ENCODE measurements at regions not wholly inside any gene's neighbourhood (a gene's known extent, or its start where the extent isn't known, plus 50 kb on each side); places are given as distances from the start of the nearest gene placed in this dataset.

GRCh38 chr6:166693880-166694279 lies 66.8 kb upstream of the RPS6KA2 start:
- TF ChIP-seq CTCF (IDR thresholded peaks at IDR 0.05) (no peak), POLR2AphosphoS5 (IDR thresholded peaks at IDR 0.05) (no peak), POLR2A (IDR thresholded peaks at IDR 0.05) (no peak), EP300 (IDR thresholded peaks at IDR 0.05) (no peak)
